Heart left ventricle (tissue), 13 donors: ENCODE measurements at regions not wholly inside any gene's neighbourhood (a gene's known extent, or its start where the extent isn't known, plus 50 kb on each side); places are given as distances from the start of the nearest gene placed in this dataset.

ENCODE experiments used
- CTCF ChIP-seq, 12 donors: fragments of 200-600 bp; sonication (generic) in 4 of 12; IDR thresholded peaks; one replicate each; pipeline versions ENCODE4 v1.5.0 to v1.8.0; 2018 to 2022; ENCODE audit warnings: antibody characterized with exemption in 12 of 12, mild to moderate bottlenecking in 5 of 12
- POLR2A ChIP-seq, 2 donors: fragments of 450-650 bp; IDR thresholded peaks; one replicate each; pipeline ENCODE4 v1.6.1; 2017; ENCODE audit warnings: antibody characterized with exemption in 2 of 2, mild to moderate bottlenecking in 2 of 2, moderate library complexity in 2 of 2
- donor health status: ischemic (EF 13 %, LVEDD 7.1; RV severe dilation, severe dysfunction).
- donor health status: DM: no; HTN: yes; CAD: no.
- donor health status: DM: no; HTN: no; CAD: no.
- donor health status: ischemic (EF 25% LVEDD 6.9; RV normal size, moderate dysfunction).
- donor health status: ischemic (EF 25% LVEDD 5.7; RV mildly dilated, moderate dysfunction).
- donor health status: ischemic (EF 35%, LVEDD 5.7; RV mildly dilated, moderate dysfunction).
- donor health status: nonischemic (EF 11% LVEDD 7.7; RV severe dilation, severe dysfunction).
- donor health status: DM: yes; HTN: yes; CAD: no.
- donor health status: PGD.
- donor health status: ischemic (EF 29% LVEDD 5.4; RV normal size, mild dysfunction).
- donor health status: nonischemic (EF 23%, LVEDD 6.1; RV moderate dilation, normal function).

- no peak for TF ChIP-seq POLR2A (IDR thresholded peaks at IDR 0.05)
- no peak for TF ChIP-seq CTCF (IDR thresholded peaks at IDR 0.05)
Observed at GRCh38 chr4:34854451-34854850, 1389.9 kb downstream of the ARAP2 start.
